G401.6 (cell line): ENCODE measurements at regions not wholly inside any gene's neighbourhood (a gene's known extent, or its start where the extent isn't known, plus 50 kb on each side); places are given as distances from the start of the nearest gene placed in this dataset.
"Not testable (repeated sequence)": the region's sequence is repeated elsewhere in the genome, so short reads cannot be mapped to it uniquely, and the experiment has no call there.

Experiments used
- FAIRE-seq: peaks from 2 replicates; lab custom pipeline; 2012; peaks lifted over from hg19 to GRCh38; lab: Jason Lieb, UNC

DNA sequence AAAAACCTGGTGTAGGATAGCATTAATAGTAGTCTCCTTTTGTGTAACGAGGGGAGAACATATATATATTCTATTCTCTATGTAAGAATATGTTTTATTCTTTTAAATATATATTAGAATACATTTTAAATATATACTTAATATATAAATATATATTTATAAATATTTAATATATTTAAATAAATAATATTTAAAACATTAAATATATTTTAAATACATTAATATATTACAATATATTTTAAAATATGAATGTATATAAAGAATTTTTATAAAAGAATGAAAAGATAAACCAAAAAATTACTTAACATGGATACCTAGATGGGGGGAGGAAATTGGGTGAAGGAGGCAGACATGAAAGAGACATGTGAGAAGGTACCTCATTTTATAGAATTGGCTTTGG, 53.0 kb upstream of the ZNF831 start:
- FAIRE-seq = peak; percentile 97

DNA sequence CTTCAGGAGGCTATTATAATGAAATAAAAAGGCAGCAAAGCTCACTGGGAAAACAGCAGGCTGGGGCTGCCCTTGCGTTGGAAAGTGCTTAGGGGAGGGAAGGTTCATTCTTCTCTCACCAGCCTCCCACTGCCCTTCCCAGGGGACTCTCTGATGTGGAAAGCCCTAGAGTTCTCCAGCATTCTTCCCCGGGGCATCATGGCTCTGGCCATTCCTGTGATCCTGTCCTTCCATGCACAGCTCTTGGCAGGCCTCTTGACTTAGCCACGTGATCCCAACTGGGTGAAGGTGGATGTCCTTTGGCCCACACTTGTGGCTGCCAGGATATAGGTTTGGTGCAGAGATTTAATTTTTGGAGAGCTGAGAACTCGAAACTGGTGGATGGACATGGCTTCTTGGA, 58.0 kb upstream of the ZNF831 start:
- FAIRE-seq = no peak

DNA sequence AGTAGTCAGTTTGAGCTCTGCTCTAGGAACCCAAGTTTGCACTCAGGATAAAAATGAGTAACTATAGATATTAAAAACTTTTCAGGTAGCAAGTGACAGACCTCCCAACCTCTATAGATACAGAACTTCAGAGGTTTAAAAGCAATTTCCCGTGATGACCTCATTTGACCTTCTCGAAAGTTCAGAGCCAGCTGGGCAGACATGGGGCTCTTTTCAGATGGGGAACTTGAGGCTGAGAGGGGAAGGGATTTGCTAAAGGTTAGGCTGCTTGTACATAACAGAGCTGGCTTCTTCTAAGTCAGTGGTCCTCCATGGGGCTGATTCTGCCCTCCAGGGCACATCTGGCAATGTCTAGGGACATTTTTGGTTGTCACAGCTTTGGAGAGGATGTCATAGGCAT, 58.8 kb upstream of the ZNF831 start:
- no peak for FAIRE-seq

DNA sequence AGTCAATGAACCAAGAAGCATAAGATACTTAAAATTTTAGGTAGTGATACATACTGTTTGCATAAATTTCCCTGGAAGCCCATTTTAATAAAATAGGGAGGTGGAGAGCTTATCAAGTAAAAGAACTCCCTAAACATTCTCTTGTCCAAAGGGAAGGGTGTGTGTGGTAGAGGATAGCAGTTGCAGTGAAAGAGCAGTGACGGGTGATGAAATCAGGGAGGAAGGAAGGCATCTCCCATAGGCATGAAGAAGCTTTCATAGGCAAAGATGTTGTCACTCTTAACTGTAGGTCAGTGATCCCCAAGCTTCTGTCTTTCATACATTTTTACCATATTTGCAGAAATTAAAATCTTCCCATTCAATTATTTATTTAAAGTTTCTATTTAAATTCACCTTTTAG, 60.0 kb upstream of the ZNF831 start:
- FAIRE-seq = no peak

DNA sequence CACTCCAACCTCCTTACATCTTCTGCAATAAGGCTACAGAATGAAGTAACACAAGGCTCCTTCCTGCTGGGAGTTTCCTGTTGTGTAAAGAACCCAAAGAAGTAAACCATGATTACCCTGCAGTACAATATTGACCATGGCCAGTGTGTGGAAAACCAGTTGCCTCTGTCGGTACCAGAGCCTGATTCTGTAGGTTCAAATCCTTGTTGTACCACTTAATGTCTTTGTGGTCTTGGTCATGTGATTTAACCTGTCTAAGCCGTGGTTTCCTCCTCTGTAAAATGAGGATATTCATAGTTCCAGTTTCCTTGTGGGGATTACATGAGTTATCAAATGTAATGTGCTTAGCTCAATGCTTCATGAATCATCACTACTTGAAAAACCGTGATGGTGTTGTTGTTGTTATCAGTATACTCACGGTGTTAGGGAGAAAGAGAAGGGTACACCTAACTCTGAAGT, 60.3 kb upstream of the PRELID3B start:
- no peak for FAIRE-seq

DNA sequence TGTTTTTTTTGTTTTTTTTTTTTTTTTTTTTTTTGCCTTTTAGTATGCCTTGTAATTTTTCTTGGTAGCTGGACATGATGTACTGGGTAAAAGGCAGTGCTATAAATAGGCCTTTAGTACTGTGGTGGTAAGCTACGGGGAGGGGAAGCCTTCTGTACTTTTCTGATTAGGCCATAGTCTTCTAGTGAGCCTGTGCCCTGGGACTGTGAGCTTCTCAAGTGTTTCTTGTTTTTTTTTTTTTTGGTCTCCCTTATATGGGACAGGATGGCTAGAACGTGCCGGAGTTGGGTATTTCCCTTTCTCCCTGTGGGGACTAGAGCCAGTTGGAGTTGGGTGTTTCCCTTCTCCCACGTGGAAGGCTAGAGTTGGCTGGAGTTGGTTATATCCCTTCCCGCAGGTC, 59.4 kb upstream of the PRELID3B start:
- no peak for FAIRE-seq

DNA sequence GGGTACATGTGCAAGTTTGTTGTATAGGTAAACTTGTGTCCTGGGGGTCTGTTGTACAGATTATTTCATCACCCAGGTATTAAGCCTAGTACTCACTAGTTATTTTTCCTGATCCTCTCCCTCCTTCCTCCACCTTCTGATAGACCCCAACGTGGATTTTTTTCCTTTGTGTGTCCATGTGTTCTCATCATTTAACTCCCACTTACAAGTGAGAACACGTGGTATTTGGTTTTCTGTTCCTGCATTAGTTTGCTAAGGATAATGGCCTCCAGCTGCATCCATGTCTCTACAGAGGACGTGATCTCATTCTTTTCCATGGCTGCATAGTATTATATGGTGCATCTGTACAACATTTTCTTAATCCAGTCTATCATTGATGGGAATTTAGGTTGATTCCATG, 57.3 kb upstream of the PRELID3B start:
- FAIRE-seq = not testable (repeated sequence)

DNA sequence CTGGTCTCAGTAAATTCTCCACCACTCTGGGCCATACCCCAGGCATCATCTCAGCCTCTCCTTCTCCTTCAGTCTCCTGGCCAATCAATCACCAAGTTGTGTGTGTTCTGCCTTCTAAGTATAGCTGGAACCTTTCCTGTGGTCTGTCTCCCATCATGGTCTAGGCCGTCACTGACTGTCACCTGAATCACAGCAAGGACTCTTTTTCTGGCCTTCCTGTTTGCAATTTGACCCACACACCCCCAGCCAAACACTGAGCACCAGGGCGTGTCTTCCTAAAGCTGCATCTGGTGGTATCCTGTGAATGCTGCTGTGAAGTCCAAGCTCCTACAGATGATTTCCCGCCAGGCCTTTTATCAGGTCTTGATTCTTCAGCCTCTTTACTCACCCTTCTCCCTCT, 52.6 kb upstream of the PRELID3B start:
- no peak for FAIRE-seq

DNA sequence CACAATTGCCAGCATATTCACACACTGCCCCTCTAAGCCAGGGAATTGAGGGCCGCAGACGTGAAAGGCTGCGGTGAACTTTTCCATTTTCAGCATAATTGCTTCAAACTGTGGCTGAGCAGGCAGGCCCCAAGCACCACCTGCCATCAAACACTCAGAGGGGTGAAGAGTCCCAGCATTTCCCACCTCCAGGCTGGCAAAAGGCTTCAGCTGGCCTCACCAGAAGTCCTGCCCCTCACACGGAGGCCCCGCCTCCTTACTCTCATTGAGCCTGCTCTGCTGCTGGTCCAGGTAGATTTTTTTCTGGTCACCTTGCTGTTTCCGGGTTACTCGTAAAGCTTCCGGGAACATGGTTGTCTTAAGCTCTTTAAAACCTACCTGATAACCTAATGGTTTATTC, 52.0 kb upstream of the PRELID3B start:
- no peak for FAIRE-seq
